ENCODE measurements at regions not wholly inside any gene's neighbourhood (a gene's known extent, or its start where the extent isn't known, plus 50 kb on each side); places are given as distances from the start of the nearest gene placed in this dataset.

DNA sequence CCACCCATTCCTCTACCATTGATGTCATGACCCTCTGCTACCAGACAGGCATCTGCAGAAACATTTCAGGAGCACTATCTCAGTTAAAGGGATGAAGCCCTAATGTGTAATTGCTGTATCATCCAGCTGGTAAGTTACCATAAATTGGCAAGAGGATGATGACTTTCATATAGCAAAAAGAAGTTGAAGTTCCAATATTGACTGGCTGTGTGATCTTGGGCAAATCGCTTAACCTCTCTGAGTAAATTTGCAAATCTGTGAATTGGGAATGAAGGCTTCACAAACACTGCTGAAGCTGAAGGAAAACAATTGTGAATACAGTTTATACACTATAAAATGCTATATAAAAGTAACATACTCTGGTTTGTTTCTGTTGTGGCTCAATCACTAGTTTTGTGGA is 89.5 kb upstream of the PHACTR1 start:
- H4K5ac ChIP-seq (ENCODE audit: insufficient read length, low read depth, low read length) = no peak overlapping the region
- H2BK20ac ChIP-seq (ENCODE audit: low read length) = no peak overlapping the region
- no peak overlapping the region for H3K56ac ChIP-seq (replicated peaks; ENCODE audit: insufficient read length, low read depth, low read length)
- H2AK5ac ChIP-seq (ENCODE audit: low read depth, low read length) = no peak overlapping the region
- FAIRE-seq (no peak), DNase-seq (ENCODE audit: low read depth in 1 of 2, low spot score in 2 of 2) (no peak)
- H3K4me3 ChIP-seq (ENCODE audit: extremely low read depth in 1 of 4, insufficient read depth in 2 of 4, low read depth in 3 of 4, low read length in 4 of 4) = no peak overlapping the region
- CTCF ChIA-PET (ENCODE audit: partially characterized antibody) = interaction anchor here (0.6 to 1.7 kb wide), 5 partner anchors 11 to 267 kb away, joined by 3 to 7 read pairs (median 3); no protein-coding TSS in a partner anchor
- no peak overlapping the region for H2AFZ ChIP-seq (ENCODE audit: low read length)
- H4K8ac ChIP-seq (ENCODE audit: extremely low read depth, insufficient read depth, low read length) = no peak overlapping the region
- no peak overlapping the region for H2BK12ac ChIP-seq (ENCODE audit: low read depth, low read length)
- H3K4ac ChIP-seq (replicated peaks; ENCODE audit: insufficient read length, low read depth, low read length) = no peak overlapping the region
- H3K36me3 ChIP-seq (ENCODE audit: control insufficient read depth in 2 of 4, insufficient read depth in 4 of 4, low read length in 3 of 4) = no peaks in the 10 kb centered on the region
- no peak overlapping the region for H4K91ac ChIP-seq (replicated peaks; ENCODE audit: insufficient read length, low read length)
- no peak overlapping the region for H3K14ac ChIP-seq (ENCODE audit: insufficient read length)
- H3K18ac ChIP-seq (ENCODE audit: extremely low read depth, low read length) = no peak overlapping the region
- no peaks in the 10 kb centered on the region for H3K9me3 ChIP-seq (ENCODE audit: insufficient read depth in 2 of 2, low read depth in 1 of 2, low read length in 1 of 2)
- no peaks in the 10 kb centered on the region for H3K27me3 ChIP-seq (replicated peaks in 1 of 4; ENCODE audit: control insufficient read depth in 3 of 4, extremely low read depth in 1 of 4, insufficient read depth in 3 of 4, low read length in 3 of 4)
- H2BK120ac ChIP-seq (replicated peaks; ENCODE audit: low read depth, low read length) = no peak overlapping the region
- no peaks in the 10 kb centered on the region for H4K20me1 ChIP-seq (replicated peaks in 1 of 2; ENCODE audit: control insufficient read depth in 1 of 2, insufficient read depth in 2 of 2, low read length in 2 of 2)
- no peaks in the 10 kb centered on the region for H3K79me1 ChIP-seq (ENCODE audit: low read depth, low read length)
- H2BK15ac ChIP-seq (ENCODE audit: low read length) = no peak overlapping the region
- no peak overlapping the region for H3K27ac ChIP-seq (ENCODE audit: low read depth, low read length)
- no peaks in the 10 kb centered on the region for H3K79me2 ChIP-seq (ENCODE audit: control insufficient read depth in 1 of 2, insufficient read depth in 2 of 2, low read length in 2 of 2)
- 87% methylated on average over 1 of the region's 1 CpG; no CpG with 5 or more reads in 1 of the 2 experiments for WGBS, 2 experiments (ENCODE audit: extremely low coverage in 1 of 2, insufficient coverage in 1 of 2, insufficient read length in 1 of 2, insufficient replicate concordance in 2 of 2, low coverage in 1 of 2, low lambda C conversion rate in 2 of 2, missing lambda C conversion rate in 1 of 2)
- no peak overlapping the region for H3K9ac ChIP-seq (replicated peaks in 1 of 4; ENCODE audit: extremely low read depth in 1 of 4, low read depth in 3 of 4, low read length in 3 of 4)
- POLR2A ChIA-PET (ENCODE audit: partially characterized antibody) = interaction anchor here (1.1 kb wide), 1 partner anchor 16 kb away, joined by 3 read pairs; no protein-coding TSS in a partner anchor
- no peaks in the 10 kb centered on the region for H3K23me2 ChIP-seq (ENCODE audit: low read depth, low read length)
- no peaks in the 10 kb centered on the region for H3K4me1 ChIP-seq (replicated peaks in 1 of 4; ENCODE audit: control insufficient read depth in 3 of 4, insufficient read depth in 4 of 4, low read length in 3 of 4)
- no peak overlapping the region for H3K23ac ChIP-seq (ENCODE audit: insufficient read length)
- no peak overlapping the region for H3K4me2 ChIP-seq (ENCODE audit: insufficient read depth in 1 of 2, low read depth in 2 of 2, low read length in 2 of 2)
- H2BK5ac ChIP-seq (ENCODE audit: low read depth, low read length) = no peak overlapping the region
- TF ChIP-seq, protein P1, sequence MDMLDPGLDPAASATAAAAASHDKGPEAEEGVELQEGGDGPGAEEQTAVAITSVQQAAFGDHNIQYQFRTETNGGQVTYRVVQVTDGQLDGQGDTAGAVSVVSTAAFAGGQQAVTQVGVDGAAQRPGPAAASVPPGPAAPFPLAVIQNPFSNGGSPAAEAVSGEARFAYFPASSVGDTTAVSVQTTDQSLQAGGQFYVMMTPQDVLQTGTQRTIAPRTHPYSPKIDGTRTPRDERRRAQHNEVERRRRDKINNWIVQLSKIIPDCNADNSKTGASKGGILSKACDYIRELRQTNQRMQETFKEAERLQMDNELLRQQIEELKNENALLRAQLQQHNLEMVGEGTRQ (IDR thresholded peaks at IDR 0.05; ENCODE audit: low read length) = no peak
- TF ChIP-seq E2F6 (IDR thresholded peaks at IDR 0.05) (no peak), KDM1A (IDR thresholded peaks at IDR 0.05; ENCODE audit: borderline replicate concordance, low read length) (peak; percentile 74), PHF8 (conservative IDR thresholded peaks at IDR 0.05; ENCODE audit: low read depth, low read length) (no peak), RNF2 (IDR thresholded peaks at IDR 0.05; ENCODE audit: borderline replicate concordance, low read depth, low read length, missing control alignments, poor library complexity, severe bottlenecking) (no peak), SP2 (IDR thresholded peaks at IDR 0.05; ENCODE audit: low read length) (no peak)

All from H1 (cell line).